NB4 (cell line): ENCODE measurements at regions not wholly inside any gene's neighbourhood (a gene's known extent, or its start where the extent isn't known, plus 50 kb on each side); places are given as distances from the start of the nearest gene placed in this dataset.

ENCODE experiments used
- CTCF ChIP-seq: IDR thresholded peaks from one replicate; pipeline ENCODE4 v1.5.1; 2012; ENCODE audit warnings: low read depth, low read length
- MAX ChIP-seq: IDR thresholded peaks from 2 replicates; pipeline ENCODE4 v1.6.1; 2011; ENCODE audit warnings: low read depth, low read length
- POLR2A ChIP-seq: IDR thresholded peaks from 2 replicates; pipeline ENCODE4 v1.6.1; 2011; ENCODE audit warnings: mild to moderate bottlenecking; ENCODE audit not compliant: insufficient read length; ENCODE audit errors: extremely low read depth

- TF ChIP-seq CTCF (no peak), MAX (no peak), POLR2A (no peak)
These were observed 304.6 kb upstream of the CDH12 start for GRCh38 chr5:23157716-23158115.
